ENCODE measurements at regions not wholly inside any gene's neighbourhood (a gene's known extent, or its start where the extent isn't known, plus 50 kb on each side); places are given as distances from the start of the nearest gene placed in this dataset.

- DNase-seq: no peak
These were observed 135.4 kb downstream of the BAMBI start for GRCh38 chr10:28812384-28813372.

GRCh38 chr10:28815681-28816080, 138.4 kb downstream of the BAMBI start:
- no peak for DNase-seq

- DNase-seq: no peak
These were observed 145.6 kb downstream of the BAMBI start for GRCh38 chr10:28822719-28823464.

- DNase-seq: no peak
These were observed 146.3 kb downstream of the BAMBI start for GRCh38 chr10:28823501-28824075.

- DNase-seq: no peak
These were observed 156.0 kb downstream of the BAMBI start for GRCh38 chr10:28833313-28833712.

GRCh38 chr10:28836435-28836743, 159.1 kb downstream of the BAMBI start:
- DNase-seq: no peak

- no peak for DNase-seq
These were observed 160.5 kb downstream of the BAMBI start for GRCh38 chr10:28837613-28838390.

- DNase-seq: no peak
These were observed 161.6 kb downstream of the BAMBI start for GRCh38 chr10:28838908-28839307.

GRCh38 chr10:28839600-28840007, 162.3 kb downstream of the BAMBI start:
- DNase-seq: no peak

- DNase-seq: no peak
These were observed 162.9 kb downstream of the BAMBI start for GRCh38 chr10:28840202-28840601.

GRCh38 chr10:28840971-28841370, 163.7 kb downstream of the BAMBI start:
- DNase-seq: no peak

- DNase-seq: no peak
These were observed 164.3 kb downstream of the BAMBI start for GRCh38 chr10:28841625-28842024.

GRCh38 chr10:28842321-28842720, 165.0 kb downstream of the BAMBI start:
- DNase-seq: no peak

GRCh38 chr10:28845009-28845682, 167.8 kb downstream of the BAMBI start:
- DNase-seq: no peak

GRCh38 chr10:28849309-28849708, 172.0 kb downstream of the BAMBI start:
- no peak for DNase-seq

- DNase-seq: no peak
These were observed 172.5 kb downstream of the BAMBI start for GRCh38 chr10:28849821-28850220.

GRCh38 chr10:28850784-28851183, 173.5 kb downstream of the BAMBI start:
- no peak for DNase-seq

- DNase-seq: no peak
These were observed 175.9 kb downstream of the BAMBI start for GRCh38 chr10:28853195-28853594.

- no peak for DNase-seq
These were observed 179.8 kb downstream of the BAMBI start for GRCh38 chr10:28857164-28857563.

- no peak for DNase-seq
These were observed 181.3 kb downstream of the BAMBI start for GRCh38 chr10:28858646-28859045.

GRCh38 chr10:28859791-28860190, 182.5 kb downstream of the BAMBI start:
- DNase-seq: no peak

GRCh38 chr10:28862219-28862618, 184.9 kb downstream of the BAMBI start:
- no peak for DNase-seq

Measured in NCI-H510A (cell line).